IMR-90 (cell line): ENCODE measurements at regions not wholly inside any gene's neighbourhood (a gene's known extent, or its start where the extent isn't known, plus 50 kb on each side); places are given as distances from the start of the nearest gene placed in this dataset.

Source experiments
- ATAC-seq: fragments of 200-7000 bp; cut with Tn5 transposase; 2 replicates; pipeline ENCODE4 v1.9.1; 2020; ENCODE audit warnings: low read depth, mild to moderate bottlenecking, moderate library complexity
- BruUV-seq: library from RNA; stranded (reverse); fragments of 400-500 nt; replicated peaks from 2 replicates; lab custom pipeline; 2021; lab: Mats Ljungman, UMichigan
- CTCF ChIA-PET: fragments of 300-600 bp; formaldehyde crosslinking; extraction: SDS; loops from one replicate; lab custom pipeline; 2021; ENCODE audit warnings: antibody characterized with exemption; lab: Yijun Ruan, JAX
- POLR2A ChIA-PET: fragments of 300-600 bp; sonication (Branson Sonifier 250); formaldehyde crosslinking; loops from one replicate; lab custom pipeline; 2022; ENCODE audit warnings: antibody characterized with exemption; ENCODE audit not compliant: unreplicated experiment; lab: Charles Lee
- DNase-seq: peaks from one replicate; pipeline ENCODE4 v3.0.0; 2013
- H2AFZ ChIP-seq: replicated peaks from 2 replicates; pipeline ENCODE3; 2013; ENCODE audit warnings: low read length, mild to moderate bottlenecking; ENCODE audit not compliant: poor library complexity
- H2AK5ac ChIP-seq: 2 replicates; pipeline ENCODE4 v1.6.1; 2013; ENCODE audit warnings: low read depth, low read length, inconsistent platforms
- H2AK9ac ChIP-seq: replicated peaks from 2 replicates; pipeline ENCODE3; 2013; ENCODE audit warnings: mild to moderate bottlenecking, low read depth, low read length, moderate library complexity; ENCODE audit not compliant: poor library complexity
- H2BK120ac ChIP-seq: 2 replicates; pipeline ENCODE4 v1.6.1; 2013; ENCODE audit warnings: low read depth, low read length, inconsistent platforms
- H2BK15ac ChIP-seq: 3 replicates; pipeline ENCODE4 v1.6.1; 2013; ENCODE audit warnings: low read depth, low read length, inconsistent platforms
- H2BK20ac ChIP-seq: 2 replicates; pipeline ENCODE4 v1.6.1; 2013; ENCODE audit warnings: low read depth, mild to moderate bottlenecking, inconsistent platforms, low read length, moderate library complexity
- H2BK5ac ChIP-seq: 2 replicates; pipeline ENCODE4 v1.6.1; 2013; ENCODE audit warnings: mild to moderate bottlenecking, low read depth, low read length, inconsistent platforms; ENCODE audit not compliant: poor library complexity, severe bottlenecking
- H3K14ac ChIP-seq: replicated peaks from 2 replicates; pipeline ENCODE4 v1.6.1; 2013; ENCODE audit warnings: low read depth, low read length, inconsistent platforms
- H3K18ac ChIP-seq: 2 replicates; pipeline ENCODE4 v1.6.1; 2013; ENCODE audit warnings: low read depth, low read length, control low read depth
- H3K23ac ChIP-seq: 2 replicates; pipeline ENCODE4 v1.6.1; 2013; ENCODE audit warnings: low read depth, low read length, inconsistent platforms
- H3K27ac ChIP-seq: 2 replicates; pipeline ENCODE4 v1.5.1; 2013; ENCODE audit warnings: mild to moderate bottlenecking, control low read depth, low read length; ENCODE audit not compliant: insufficient read depth
- H3K27me3 ChIP-seq: 2 replicates; pipeline ENCODE4 v1.6.1; 2013; ENCODE audit warnings: low read length; ENCODE audit not compliant: control insufficient read depth, insufficient read depth
- H3K36me3 ChIP-seq: 2 replicates; pipeline ENCODE4 v1.6.1; 2013; ENCODE audit warnings: low read length, mixed read lengths; ENCODE audit not compliant: control insufficient read depth, insufficient read depth
- H3K4ac ChIP-seq: 2 replicates; pipeline ENCODE4 v1.6.1; 2013; ENCODE audit warnings: low read depth, low read length, inconsistent platforms
- H3K4me1 ChIP-seq: 2 replicates; pipeline ENCODE4 v1.6.1; 2013; ENCODE audit warnings: low read length, mixed read lengths; ENCODE audit not compliant: control insufficient read depth, insufficient read depth
- H3K4me2 ChIP-seq: 2 replicates; pipeline ENCODE4 v1.6.1; 2013; ENCODE audit warnings: low read depth, mild to moderate bottlenecking, control low read depth, low read length, moderate library complexity
- H3K4me3 ChIP-seq: 2 replicates; pipeline ENCODE4 v1.5.1; 2013; ENCODE audit warnings: low read depth, mild to moderate bottlenecking, control low read depth, low read length, moderate library complexity; ENCODE audit not compliant: insufficient read depth
- H3K56ac ChIP-seq: 2 replicates; pipeline ENCODE4 v1.6.1; 2013; ENCODE audit warnings: low read length, inconsistent platforms; ENCODE audit not compliant: insufficient read depth; ENCODE audit errors: extremely low read depth
- H3K79me1 ChIP-seq, 2 experiments: 2 replicates each; pipeline ENCODE4 v1.6.1; 2013; ENCODE audit warnings: low read length in 2 of 2, inconsistent platforms in 1 of 2, low read depth in 1 of 2
- H3K9ac ChIP-seq: 2 replicates; pipeline ENCODE4 v1.6.1; 2013; ENCODE audit warnings: low read depth, low read length, control low read depth
- H3K9me1 ChIP-seq: 2 replicates; pipeline ENCODE4 v1.6.1; 2013; ENCODE audit warnings: low read length, inconsistent platforms; ENCODE audit not compliant: insufficient read depth
- H3K9me3 ChIP-seq: 2 replicates; pipeline ENCODE4 v1.6.1; 2013; ENCODE audit warnings: low read length; ENCODE audit not compliant: control insufficient read depth, insufficient read depth
- H4K20me1 ChIP-seq: 2 replicates; pipeline ENCODE4 v1.6.1; 2013; ENCODE audit warnings: low read length, inconsistent platforms; ENCODE audit not compliant: insufficient read depth
- H4K5ac ChIP-seq: 2 replicates; pipeline ENCODE4 v1.6.1; 2013; ENCODE audit warnings: mild to moderate bottlenecking, low read depth, low read length, control low read depth
- H4K8ac ChIP-seq, 2 experiments: 2 replicates each; pipeline ENCODE4 v1.6.1; 2013; ENCODE audit warnings: low read depth in 2 of 2, low read length in 2 of 2, control low read depth in 1 of 2, inconsistent platforms in 1 of 2
- H4K91ac ChIP-seq: 2 replicates; pipeline ENCODE4 v1.6.1; 2013; ENCODE audit warnings: low read depth, low read length, inconsistent platforms; ENCODE audit not compliant: insufficient read depth
- BHLHE40 ChIP-seq: fragments of 150-350 bp; IDR thresholded peaks from 2 replicates; pipeline ENCODE4 v1.6.1; 2016; ENCODE audit warnings: mild to moderate bottlenecking, low read depth, low read length
- CEBPB ChIP-seq: IDR thresholded peaks from 2 replicates; pipeline ENCODE4 v1.6.1; 2012; ENCODE audit warnings: low read depth, low read length, improper control_type of control experiment
- CHD1 ChIP-seq: IDR thresholded peaks from 2 replicates; pipeline ENCODE4 v1.6.1; 2012; ENCODE audit warnings: low read depth, low read length, improper control_type of control experiment
- ELK1 ChIP-seq: fragments of 150-350 bp; IDR thresholded peaks from 2 replicates; pipeline ENCODE4 v1.6.1; 2016; ENCODE audit warnings: low read depth, mild to moderate bottlenecking, low read length, moderate library complexity, borderline replicate concordance
- FOS ChIP-seq: fragments of 150-350 bp; IDR thresholded peaks from 2 replicates; pipeline ENCODE4 v1.6.1; 2016; ENCODE audit warnings: low read depth, low read length
- MAFK ChIP-seq: IDR thresholded peaks from 2 replicates; pipeline ENCODE4 v1.6.1; 2012; ENCODE audit warnings: low read depth, low read length, improper control_type of control experiment
- MAZ ChIP-seq: IDR thresholded peaks from 2 replicates; pipeline ENCODE4 v1.6.1; 2012; ENCODE audit warnings: low read depth, mild to moderate bottlenecking, low read length, improper control_type of control experiment, moderate library complexity, borderline replicate concordance
- MXI1 ChIP-seq: IDR thresholded peaks from 2 replicates; pipeline ENCODE4 v1.6.1; 2012; ENCODE audit warnings: low read depth, mild to moderate bottlenecking, low read length, moderate library complexity, borderline replicate concordance
- NFE2L2 ChIP-seq: fragments of 150-350 bp; IDR thresholded peaks from 2 replicates; pipeline ENCODE4 v1.6.1; 2016; ENCODE audit warnings: low read depth, mild to moderate bottlenecking, low read length
- POLR2A ChIP-seq: IDR thresholded peaks from 2 replicates; pipeline ENCODE4 v1.6.1; 2012; ENCODE audit warnings: mild to moderate bottlenecking, low read depth, low read length
- RAD21 ChIP-seq: IDR thresholded peaks from 2 replicates; pipeline ENCODE4 v1.6.1; 2012; ENCODE audit warnings: low read length, improper control_type of control experiment
- RCOR1 ChIP-seq: IDR thresholded peaks from 2 replicates; pipeline ENCODE4 v1.6.1; 2012; ENCODE audit warnings: mild to moderate bottlenecking, low read length, improper control_type of control experiment; ENCODE audit not compliant: insufficient replicate concordance
- RFX5 ChIP-seq: IDR thresholded peaks from 2 replicates; pipeline ENCODE4 v1.8.0; 2012; ENCODE audit warnings: low read depth, mild to moderate bottlenecking, low read length, moderate library complexity
- SMC3 ChIP-seq: fragments of 150-350 bp; IDR thresholded peaks from 2 replicates; pipeline ENCODE4 v1.6.1; 2016; ENCODE audit warnings: low read depth, mild to moderate bottlenecking, antibody characterized with exemption, low read length, moderate library complexity
- USF2 ChIP-seq: fragments of 150-350 bp; IDR thresholded peaks from 2 replicates; pipeline ENCODE4 v1.6.1; 2017; ENCODE audit warnings: mild to moderate bottlenecking, antibody characterized with exemption, low read length, low read depth
- WGBS, 2 experiments: methylation state at CpG; one replicate each; pipeline versions ENCODE4 v1.1.5 to v1.1.7; 2013; ENCODE audit warnings: missing lambda C conversion rate in 2 of 2; ENCODE audit not compliant: insufficient read length in 1 of 2; ENCODE audit errors: extremely low coverage in 2 of 2; 5-methylcytosine and 5-hydroxymethylcytosine counted together
- dilution Hi-C: fragments of 300-500 bp; cut with HindIII; formaldehyde crosslinking; loops from one replicate; pipeline ENCODE4 v1.14.3; 2018; ENCODE audit warnings: low sequenced_read_pairs; ENCODE audit not compliant: unreplicated experiment
- in situ Hi-C: fragments of 300-500 bp; cut with MboI; formaldehyde crosslinking; loops from 3 replicates; pipeline ENCODE4 v1.14.3; 2019; ENCODE audit warnings: low sequenced_read_pairs, inconsistent platforms, mixed read lengths
- intact Hi-C: fragments of 100-400 bp; cut with micrococcal nuclease; formaldehyde crosslinking; loops from 2 replicates; pipeline ENCODE4 v1.10.0; 2022
- TF ChIP-seq, protein P1 (sequence below): conservative IDR thresholded peaks from 2 replicates; pipeline ENCODE4 v1.5.1; 2012; ENCODE audit warnings: mild to moderate bottlenecking, low read depth, low read length, improper control_type of control experiment

GRCh38 chr1:228853191-228853590 lies 117.9 kb downstream of the RHOU start:
- Histone ChIP-seq H2BK120ac (no peak overlapping the region), H3K14ac (no peak overlapping the region), H4K20me1 (no peaks in the 10 kb centered on the region), H3K36me3 (no peaks in the 10 kb centered on the region), H3K4me3 (no peak overlapping the region), H3K9me1 (0 out of 2 replicates have a peak, but pooled peaks cover 6% of the 10 kb centered on the region), H3K9me3 (no peaks in the 10 kb centered on the region), H2BK20ac (no peak overlapping the region), H2BK5ac (no peak overlapping the region), H3K56ac (no peak overlapping the region), H3K9ac (no peak overlapping the region), H4K5ac (no peak overlapping the region), H3K18ac (no peak overlapping the region), H4K91ac (no peak overlapping the region), H3K4me2 (no peak overlapping the region), H3K23ac (no peak overlapping the region), H3K79me1 (no peaks in the 10 kb centered on the region), H2AK9ac (no peak overlapping the region), H2AFZ (no peak overlapping the region), H4K8ac (no peak overlapping the region), H2AK5ac (no peak overlapping the region), H3K4me1 (peaks cover 5% of the 10 kb centered on the region; the same call in 1 of the 2 replicates), H2BK15ac (no peak overlapping the region), H3K27me3 (no peaks in the 10 kb centered on the region), H3K4ac (no peak overlapping the region), H3K27ac (no peak overlapping the region)
- dilution Hi-C loops (no loop called here), intact Hi-C loops (no loop called here), in situ Hi-C loops (no loop called here)
- TF ChIP-seq MXI1: no peak
- no peak for TF ChIP-seq USF2
- TF ChIP-seq POLR2A: no peak
- TF ChIP-seq RAD21: no peak
- no peak for TF ChIP-seq CHD1
- no peak for TF ChIP-seq ELK1
- no peak for TF ChIP-seq RCOR1
- no peak for TF ChIP-seq FOS
- no peak for TF ChIP-seq BHLHE40
- no peak for TF ChIP-seq CEBPB
- TF ChIP-seq, protein P1, sequence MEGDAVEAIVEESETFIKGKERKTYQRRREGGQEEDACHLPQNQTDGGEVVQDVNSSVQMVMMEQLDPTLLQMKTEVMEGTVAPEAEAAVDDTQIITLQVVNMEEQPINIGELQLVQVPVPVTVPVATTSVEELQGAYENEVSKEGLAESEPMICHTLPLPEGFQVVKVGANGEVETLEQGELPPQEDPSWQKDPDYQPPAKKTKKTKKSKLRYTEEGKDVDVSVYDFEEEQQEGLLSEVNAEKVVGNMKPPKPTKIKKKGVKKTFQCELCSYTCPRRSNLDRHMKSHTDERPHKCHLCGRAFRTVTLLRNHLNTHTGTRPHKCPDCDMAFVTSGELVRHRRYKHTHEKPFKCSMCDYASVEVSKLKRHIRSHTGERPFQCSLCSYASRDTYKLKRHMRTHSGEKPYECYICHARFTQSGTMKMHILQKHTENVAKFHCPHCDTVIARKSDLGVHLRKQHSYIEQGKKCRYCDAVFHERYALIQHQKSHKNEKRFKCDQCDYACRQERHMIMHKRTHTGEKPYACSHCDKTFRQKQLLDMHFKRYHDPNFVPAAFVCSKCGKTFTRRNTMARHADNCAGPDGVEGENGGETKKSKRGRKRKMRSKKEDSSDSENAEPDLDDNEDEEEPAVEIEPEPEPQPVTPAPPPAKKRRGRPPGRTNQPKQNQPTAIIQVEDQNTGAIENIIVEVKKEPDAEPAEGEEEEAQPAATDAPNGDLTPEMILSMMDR: no peak
- TF ChIP-seq MAZ: no peak
- no peak for TF ChIP-seq MAFK
- no peak for TF ChIP-seq NFE2L2
- TF ChIP-seq RFX5: no peak
- no peak for TF ChIP-seq SMC3
- no TSS peak for BruUV-seq
- no CpG with 5 or more reads among the region's 2 CpGs for WGBS, 2 experiments
- ATAC-seq (no peak), DNase-seq (no peak)
- POLR2A ChIA-PET: no interaction called here
- CTCF ChIA-PET: interaction anchor here (1.7 kb wide), 1 partner anchor 15 kb away, joined by 3 read pairs; no protein-coding TSS in a partner anchor
